GM21786 (cell line): ENCODE measurements at regions not wholly inside any gene's neighbourhood (a gene's known extent, or its start where the extent isn't known, plus 50 kb on each side); places are given as distances from the start of the nearest gene placed in this dataset.

Source experiments
- ATAC-seq: cut with Tn5 transposase; IDR thresholded peaks from one replicate; pipeline ENCODE4 v1.9.1; 2021; ENCODE audit not compliant: unreplicated experiment

GRCh38 chr16:66152181-66152580 lies 214.3 kb upstream of the CDH5 start:
- no peak for ATAC-seq

- no peak for ATAC-seq
Observed at GRCh38 chr16:66150698-66151482, 215.6 kb upstream of the CDH5 start.

GRCh38 chr16:66147291-66147690 lies 219.2 kb upstream of the CDH5 start:
- ATAC-seq, result no peak

GRCh38 chr16:66146798-66147197 lies 219.7 kb upstream of the CDH5 start:
- no peak for ATAC-seq

GRCh38 chr16:66144641-66145040 lies 221.8 kb upstream of the CDH5 start:
- no peak for ATAC-seq

- no peak for ATAC-seq
Observed at GRCh38 chr16:66143415-66143814, 223.1 kb upstream of the CDH5 start.

- ATAC-seq, result no peak
Observed at GRCh38 chr16:66141885-66142284, 224.6 kb upstream of the CDH5 start.

- no peak for ATAC-seq
Observed at GRCh38 chr16:66137853-66138252, 228.6 kb upstream of the CDH5 start.

GRCh38 chr16:66136841-66137240 lies 229.7 kb upstream of the CDH5 start:
- no peak for ATAC-seq

GRCh38 chr16:66135838-66136237 lies 230.7 kb upstream of the CDH5 start:
- no peak for ATAC-seq

GRCh38 chr16:66135421-66135831 lies 231.1 kb upstream of the CDH5 start:
- ATAC-seq, result no peak

GRCh38 chr16:66134875-66135274 lies 231.6 kb upstream of the CDH5 start:
- no peak for ATAC-seq

- no peak for ATAC-seq
Observed at GRCh38 chr16:66133643-66134338, 232.7 kb upstream of the CDH5 start.

GRCh38 chr16:66131895-66132294 lies 234.6 kb upstream of the CDH5 start:
- no peak for ATAC-seq

- no peak for ATAC-seq
Observed at GRCh38 chr16:66131156-66131807, 235.2 kb upstream of the CDH5 start.

- no peak for ATAC-seq
Observed at GRCh38 chr16:66130296-66130905, 236.1 kb upstream of the CDH5 start.

- ATAC-seq, result no peak
Observed at GRCh38 chr16:66129196-66129595, 237.3 kb upstream of the CDH5 start.

GRCh38 chr16:66128371-66128770 lies 238.1 kb upstream of the CDH5 start:
- ATAC-seq, result no peak

GRCh38 chr16:66127459-66128370 lies 238.8 kb upstream of the CDH5 start:
- no peak for ATAC-seq

- ATAC-seq, result no peak
Observed at GRCh38 chr16:66121466-66121865, 245.0 kb upstream of the CDH5 start.

- ATAC-seq, result no peak
Observed at GRCh38 chr16:66120656-66121055, 245.8 kb upstream of the CDH5 start.
